ENCODE measurements at regions not wholly inside any gene's neighbourhood (a gene's known extent, or its start where the extent isn't known, plus 50 kb on each side); places are given as distances from the start of the nearest gene placed in this dataset.

GRCh38 chr16:6687593-6687992 is 645.1 kb upstream of the RBFOX1 start:
- Histone ChIP-seq H3K27ac (no peak overlapping the region), H3K9me3 (peaks cover 0 to 13% of the 10 kb centered on the region in 2 donors), H3K27me3 (no peaks in the 10 kb centered on the region), H3K4me1 (no peaks in the 10 kb centered on the region), H3K36me3 (no peaks in the 10 kb centered on the region), H3K4me3 (no peak overlapping the region)
- no peak for DNase-seq (ENCODE audit: low spot score)
- no peak for TF ChIP-seq CTCF (IDR thresholded peaks at IDR 0.05)

- Histone ChIP-seq H3K4me3 (no peak overlapping the region), H3K9me3 (peaks cover 0 to 13% of the 10 kb centered on the region in 2 donors), H3K27ac (no peak overlapping the region), H3K27me3 (no peaks in the 10 kb centered on the region), H3K4me1 (no peaks in the 10 kb centered on the region), H3K36me3 (no peaks in the 10 kb centered on the region)
- peak in 1 of 2 donors; percentile 52 for TF ChIP-seq CTCF (IDR thresholded peaks at IDR 0.05)
- no peak for DNase-seq (ENCODE audit: low spot score)
Observed at GRCh38 chr16:6684076-6684673, 648.5 kb upstream of the RBFOX1 start.

- H3K4me1 ChIP-seq: no peaks in the 10 kb centered on the region
- no peak overlapping the region for H3K4me3 ChIP-seq
- no peak overlapping the region for H3K27ac ChIP-seq
- DNase-seq (ENCODE audit: low spot score): no peak
- TF ChIP-seq CTCF (IDR thresholded peaks at IDR 0.05): peak; percentile 21 to 59
- no peaks in the 10 kb centered on the region for H3K9me3 ChIP-seq
- no peaks in the 10 kb centered on the region for H3K27me3 ChIP-seq
- H3K36me3 ChIP-seq: no peaks in the 10 kb centered on the region
Observed at GRCh38 chr16:6682142-6682811, 650.4 kb upstream of the RBFOX1 start.

- Histone ChIP-seq H3K4me1 (no peaks in the 10 kb centered on the region), H3K27me3 (no peaks in the 10 kb centered on the region), H3K27ac (no peak overlapping the region), H3K9me3 (no peaks in the 10 kb centered on the region), H3K36me3 (no peaks in the 10 kb centered on the region), H3K4me3 (no peak overlapping the region)
- TF ChIP-seq CTCF (IDR thresholded peaks at IDR 0.05): no peak
- no peak for DNase-seq (ENCODE audit: low spot score)
Observed at GRCh38 chr16:6678586-6678985, 654.1 kb upstream of the RBFOX1 start.

- no peak for TF ChIP-seq CTCF (IDR thresholded peaks at IDR 0.05)
- no peaks in the 10 kb centered on the region for H3K27me3 ChIP-seq
- H3K27ac ChIP-seq: no peak overlapping the region
- no peak overlapping the region for H3K4me3 ChIP-seq
- H3K4me1 ChIP-seq: no peaks in the 10 kb centered on the region
- no peaks in the 10 kb centered on the region for H3K9me3 ChIP-seq
- H3K36me3 ChIP-seq: no peaks in the 10 kb centered on the region
- DNase-seq (ENCODE audit: low spot score): no peak
Observed at GRCh38 chr16:6674071-6674470, 658.6 kb upstream of the RBFOX1 start.

GRCh38 chr16:6672507-6672906 is 660.1 kb upstream of the RBFOX1 start:
- H3K4me1 ChIP-seq: no peaks in the 10 kb centered on the region
- no peak for TF ChIP-seq CTCF (IDR thresholded peaks at IDR 0.05)
- H3K27ac ChIP-seq: no peak overlapping the region
- no peaks in the 10 kb centered on the region for H3K27me3 ChIP-seq
- no peaks in the 10 kb centered on the region for H3K36me3 ChIP-seq
- DNase-seq (ENCODE audit: low spot score): no peak
- no peak overlapping the region for H3K4me3 ChIP-seq
- H3K9me3 ChIP-seq: no peaks in the 10 kb centered on the region

Data from right atrium auricular region (tissue), 2 donors.